ENCODE measurements at regions not wholly inside any gene's neighbourhood (a gene's known extent, or its start where the extent isn't known, plus 50 kb on each side); places are given as distances from the start of the nearest gene placed in this dataset.

GRCh38 chrX:115437841-115438595, 123.0 kb upstream of the PLS3 start:
- DNase-seq (no peak), ATAC-seq (ENCODE audit: low FRiP score in 2 of 2) (no peak)
- Histone ChIP-seq H3K4me3 (no peak overlapping the region), H3K9me3 (no peaks in the 10 kb centered on the region), H3K27ac (no peak overlapping the region), H3K4me1 (no peaks in the 10 kb centered on the region), H3K27me3 (no peaks in the 10 kb centered on the region), H3K36me3 (no peaks in the 10 kb centered on the region)
- TF ChIP-seq EP300 (IDR thresholded peaks at IDR 0.05), result no peak
- no peak for TF ChIP-seq POLR2A (IDR thresholded peaks at IDR 0.05)
- TF ChIP-seq CTCF (IDR thresholded peaks at IDR 0.05), result no peak
- TF ChIP-seq POLR2AphosphoS5 (IDR thresholded peaks at IDR 0.05), result no peak
- WGBS, 2 donors, result 84 to 85% methylated on average over 5 of the region's 5 CpGs

- DNase-seq, result no peak
- no peak for TF ChIP-seq POLR2AphosphoS5 (IDR thresholded peaks at IDR 0.05)
- TF ChIP-seq CTCF (IDR thresholded peaks at IDR 0.05), result no peak
- no peak for TF ChIP-seq EP300 (IDR thresholded peaks at IDR 0.05)
- no peak for TF ChIP-seq POLR2A (IDR thresholded peaks at IDR 0.05)
- peaks cover 0 to 4% (median 0%) of the 10 kb centered on the region in 4 donors for H3K4me1 ChIP-seq
- no peaks in the 10 kb centered on the region for H3K27me3 ChIP-seq
- 75 to 92% methylated on average over 1 to 2 of the region's 2 CpGs for WGBS, 2 donors
- no peak overlapping the region for H3K4me3 ChIP-seq
- H3K36me3 ChIP-seq, result no peaks in the 10 kb centered on the region
- H3K27ac ChIP-seq, result no peak overlapping the region
- H3K9me3 ChIP-seq, result no peaks in the 10 kb centered on the region
- no peak for ATAC-seq (ENCODE audit: low FRiP score in 2 of 2)
Measured at GRCh38 chrX:115448146-115448545, 112.8 kb upstream of the PLS3 start.

GRCh38 chrX:115449742-115450141, 111.2 kb upstream of the PLS3 start:
- ATAC-seq (ENCODE audit: low FRiP score in 2 of 2), result no peak
- Histone ChIP-seq H3K4me3 (no peak overlapping the region), H3K4me1 (peaks cover 0 to 4% (median 0%) of the 10 kb centered on the region in 4 donors), H3K9me3 (no peaks in the 10 kb centered on the region), H3K27ac (no peak overlapping the region), H3K36me3 (no peaks in the 10 kb centered on the region), H3K27me3 (no peaks in the 10 kb centered on the region)
- WGBS, 2 donors, result 27 to 31% methylated on average over 4 of the region's 4 CpGs
- DNase-seq, result peak in 1 of 2 donors; percentile 34
- peak; percentile 67 to 74 for TF ChIP-seq POLR2AphosphoS5 (IDR thresholded peaks at IDR 0.05)
- TF ChIP-seq CTCF (IDR thresholded peaks at IDR 0.05), result no peak
- no peak for TF ChIP-seq POLR2A (IDR thresholded peaks at IDR 0.05)
- TF ChIP-seq EP300 (IDR thresholded peaks at IDR 0.05), result peak in 1 of 4 donors; percentile 68

- Histone ChIP-seq H3K27ac (no peak overlapping the region), H3K4me3 (no peak overlapping the region), H3K4me1 (peaks cover 0 to 4% (median 0%) of the 10 kb centered on the region in 4 donors), H3K27me3 (no peaks in the 10 kb centered on the region), H3K36me3 (no peaks in the 10 kb centered on the region), H3K9me3 (no peaks in the 10 kb centered on the region)
- ATAC-seq (ENCODE audit: low FRiP score in 2 of 2) (no peak), DNase-seq (no peak)
- WGBS, 2 donors, result 38 to 57% methylated on average over 1 of the region's 1 CpG
- no peak for TF ChIP-seq POLR2AphosphoS5 (IDR thresholded peaks at IDR 0.05)
- TF ChIP-seq EP300 (IDR thresholded peaks at IDR 0.05), result no peak
- no peak for TF ChIP-seq CTCF (IDR thresholded peaks at IDR 0.05)
- TF ChIP-seq POLR2A (IDR thresholded peaks at IDR 0.05), result no peak
Measured at GRCh38 chrX:115452251-115452650, 108.7 kb upstream of the PLS3 start.

Measured in upper lobe of left lung (tissue), 6 donors.